H1 (cell line): ENCODE measurements at regions not wholly inside any gene's neighbourhood (a gene's known extent, or its start where the extent isn't known, plus 50 kb on each side); places are given as distances from the start of the nearest gene placed in this dataset.

ENCODE experiments used
- CTCF ChIA-PET: fragments of 300-600 bp; sonication (Branson Sonifier 250); formaldehyde crosslinking; loops from one replicate; lab custom pipeline; 2021; ENCODE audit not compliant: partially characterized antibody; lab: Charles Lee
- POLR2A ChIA-PET: fragments of 300-600 bp; sonication (Branson Sonifier 250); formaldehyde crosslinking; loops from one replicate; lab custom pipeline; 2021; ENCODE audit warnings: inconsistent platforms; ENCODE audit not compliant: partially characterized antibody; lab: Charles Lee
- DNase-seq, 2 experiments: peaks; one replicate each; pipeline versions ENCODE4 v3.0.0 to v3.0.0-alpha.2; 2010 to 2022; ENCODE audit warnings: low spot score in 2 of 2, low read depth in 1 of 2, mixed read lengths in 1 of 2
- FAIRE-seq: peaks from 2 replicates; lab custom pipeline; 2011; peaks lifted over from hg19 to GRCh38; lab: Jason Lieb, UNC
- H2AFZ ChIP-seq: 2 replicates; pipeline ENCODE4 v1.8.1; 2012; ENCODE audit warnings: low read length, inconsistent platforms
- H2AK5ac ChIP-seq: 2 replicates; pipeline ENCODE4 v1.6.1; 2013; ENCODE audit warnings: low read depth, low read length
- H2BK120ac ChIP-seq: replicated peaks from 2 replicates; pipeline ENCODE3; 2013; ENCODE audit warnings: low read depth, low read length, inconsistent platforms
- H2BK12ac ChIP-seq: 2 replicates; pipeline ENCODE4 v1.6.1; 2013; ENCODE audit warnings: low read depth, low read length
- H2BK15ac ChIP-seq: 2 replicates; pipeline ENCODE4 v1.6.1; 2013; ENCODE audit warnings: low read length
- H2BK20ac ChIP-seq: 2 replicates; pipeline ENCODE4 v1.6.1; 2013; ENCODE audit warnings: low read length
- H2BK5ac ChIP-seq: 2 replicates; pipeline ENCODE4 v1.6.1; 2013; ENCODE audit warnings: low read depth, low read length
- H3K14ac ChIP-seq: 2 replicates; pipeline ENCODE4 v1.6.1; 2013; ENCODE audit warnings: inconsistent platforms; ENCODE audit not compliant: insufficient read length
- H3K18ac ChIP-seq: 2 replicates; pipeline ENCODE4 v1.6.1; 2013; ENCODE audit warnings: low read length; ENCODE audit errors: extremely low read depth
- H3K23ac ChIP-seq: 2 replicates; pipeline ENCODE4 v1.6.1; 2013; ENCODE audit warnings: inconsistent platforms; ENCODE audit not compliant: insufficient read length
- H3K23me2 ChIP-seq: 2 replicates; pipeline ENCODE4 v1.6.1; 2013; ENCODE audit warnings: low read depth, low read length
- H3K27ac ChIP-seq: 2 replicates; pipeline ENCODE4 v1.6.1; 2011; ENCODE audit warnings: low read depth, low read length, inconsistent platforms
- H3K27me3 ChIP-seq, 4 experiments: replicated peaks in 1 of 4; 1 replicate in 1 of 4; 2 replicates in 3 of 4; pipeline versions ENCODE4 v1.6.1 to v1.8.1; 2011 to 2013; ENCODE audit warnings: low read length in 3 of 4, mild to moderate bottlenecking in 3 of 4, inconsistent platforms in 2 of 4, mixed read lengths in 2 of 4, moderate library complexity in 1 of 4; ENCODE audit not compliant: control insufficient read depth in 3 of 4, insufficient read depth in 3 of 4; ENCODE audit errors: extremely low read depth in 1 of 4
- H3K36me3 ChIP-seq, 4 experiments: 2 replicates each; pipeline versions ENCODE4 v1.6.1 to v1.8.1; 2011 to 2013; ENCODE audit warnings: mild to moderate bottlenecking in 4 of 4, low read length in 3 of 4, moderate library complexity in 2 of 4, control low read depth in 1 of 4, inconsistent platforms in 1 of 4; ENCODE audit not compliant: insufficient read depth in 4 of 4, control insufficient read depth in 2 of 4
- H3K4ac ChIP-seq: replicated peaks from 2 replicates; pipeline ENCODE3; 2013; ENCODE audit warnings: low read length, low read depth, mixed read lengths, inconsistent platforms; ENCODE audit not compliant: insufficient read length
- H3K4me1 ChIP-seq, 4 experiments: replicated peaks in 1 of 4; 1 replicate in 1 of 4; 2 replicates in 3 of 4; pipeline versions ENCODE4 v1.6.1 to v1.8.1; 2011 to 2013; ENCODE audit warnings: low read length in 3 of 4, inconsistent platforms in 2 of 4, mixed read lengths in 1 of 4; ENCODE audit not compliant: insufficient read depth in 4 of 4, control insufficient read depth in 3 of 4
- H3K4me2 ChIP-seq, 2 experiments: 2 replicates each; pipeline versions ENCODE4 v1.6.1 to v1.8.1; 2011 to 2013; ENCODE audit warnings: low read depth in 2 of 2, low read length in 2 of 2, control low read depth in 1 of 2, inconsistent platforms in 1 of 2, mild to moderate bottlenecking in 1 of 2; ENCODE audit not compliant: insufficient read depth in 1 of 2
- H3K4me3 ChIP-seq, 4 experiments: fragments of 200-600, 300-600 bp in 1 of 4; sonication (generic), shearing (Covaris generic), sonication (Bioruptor Twin) in 1 of 4; 2 replicates each; pipeline versions ENCODE4 v1.5.1 to v1.8.1; 2011 to 2016; ENCODE audit warnings: low read length in 4 of 4, low read depth in 3 of 4, control low read depth in 2 of 4, inconsistent platforms in 2 of 4, mild to moderate bottlenecking in 2 of 4, mixed read lengths in 1 of 4, moderate library complexity in 1 of 4; ENCODE audit not compliant: insufficient read depth in 2 of 4; ENCODE audit errors: extremely low read depth in 1 of 4
- H3K56ac ChIP-seq: replicated peaks from 2 replicates; pipeline ENCODE3; 2013; ENCODE audit warnings: low read depth, mild to moderate bottlenecking, mixed read lengths, low read length, inconsistent platforms; ENCODE audit not compliant: insufficient read length
- H3K79me1 ChIP-seq: 2 replicates; pipeline ENCODE4 v1.6.1; 2013; ENCODE audit warnings: low read depth, low read length, control low read depth
- H3K79me2 ChIP-seq, 2 experiments: 2 replicates each; pipeline versions ENCODE4 v1.6.1 to v1.8.1; 2012 to 2013; ENCODE audit warnings: low read length in 2 of 2, mild to moderate bottlenecking in 2 of 2, inconsistent platforms in 1 of 2; ENCODE audit not compliant: insufficient read depth in 2 of 2, control insufficient read depth in 1 of 2
- H3K9ac ChIP-seq, 4 experiments: replicated peaks in 1 of 4; 1 replicate in 1 of 4; 2 replicates in 3 of 4; pipeline versions ENCODE4 v1.6.1 to v1.8.1; 2011 to 2013; ENCODE audit warnings: low read depth in 3 of 4, low read length in 3 of 4, control low read depth in 2 of 4, mild to moderate bottlenecking in 2 of 4, moderate library complexity in 2 of 4, inconsistent platforms in 1 of 4; ENCODE audit errors: extremely low read depth in 1 of 4
- H3K9me3 ChIP-seq, 2 experiments: 2 replicates each; pipeline versions ENCODE4 v1.6.1 to v1.8.1; 2012 to 2013; ENCODE audit warnings: mild to moderate bottlenecking in 2 of 2, moderate library complexity in 2 of 2, control low read depth in 1 of 2, inconsistent platforms in 1 of 2, low read depth in 1 of 2, low read length in 1 of 2, mixed read lengths in 1 of 2; ENCODE audit not compliant: insufficient read depth in 2 of 2
- H4K20me1 ChIP-seq, 2 experiments: replicated peaks in 1 of 2; 2 replicates each; pipeline versions ENCODE3 to v1.8.1; 2011 to 2013; ENCODE audit warnings: inconsistent platforms in 2 of 2, low read length in 2 of 2, mild to moderate bottlenecking in 1 of 2; ENCODE audit not compliant: insufficient read depth in 2 of 2, control insufficient read depth in 1 of 2
- H4K5ac ChIP-seq: 2 replicates; pipeline ENCODE4 v1.6.1; 2013; ENCODE audit warnings: low read length, low read depth, mixed read lengths, inconsistent platforms; ENCODE audit not compliant: insufficient read length
- H4K8ac ChIP-seq: 2 replicates; pipeline ENCODE4 v1.8.0; 2013; ENCODE audit warnings: mild to moderate bottlenecking, moderate library complexity, low read length, inconsistent platforms; ENCODE audit not compliant: insufficient read depth; ENCODE audit errors: extremely low read depth
- H4K91ac ChIP-seq: replicated peaks from 2 replicates; pipeline ENCODE3; 2013; ENCODE audit warnings: low read length, mixed read lengths, inconsistent platforms; ENCODE audit not compliant: insufficient read length
- BRCA1 ChIP-seq: IDR thresholded peaks from 2 replicates; pipeline ENCODE4 v1.6.1; 2012; ENCODE audit warnings: low read depth, low read length, improper control_type of control experiment
- CBX5 ChIP-seq: fragments of 300-800, 300-1000 bp; sonication (generic); IDR thresholded peaks from 2 replicates; pipeline ENCODE4 v1.7.1; 2016; ENCODE audit warnings: antibody characterized with exemption, low read length, low read depth
- CHD1 ChIP-seq: IDR thresholded peaks from 2 replicates; pipeline ENCODE4 v1.6.1; 2012; ENCODE audit warnings: low read depth, low read length, improper control_type of control experiment
- CREB1 ChIP-seq: IDR thresholded peaks from 2 replicates; pipeline ENCODE4 v1.6.1; 2012; ENCODE audit warnings: inconsistent platforms
- EP300 ChIP-seq, 2 experiments: IDR thresholded peaks; 1 replicate in 1 of 2; 2 replicates in 1 of 2; pipeline ENCODE4 v1.6.1; 2011 to 2012; ENCODE audit warnings: low read depth in 2 of 2, low read length in 2 of 2, mild to moderate bottlenecking in 2 of 2, borderline replicate concordance in 1 of 2, inconsistent platforms in 1 of 2, moderate library complexity in 1 of 2
- JUN ChIP-seq: IDR thresholded peaks from 2 replicates; pipeline ENCODE4 v1.6.1; 2011; ENCODE audit warnings: low read depth, mild to moderate bottlenecking, improper control_type of control experiment, low read length
- NRF1 ChIP-seq: IDR thresholded peaks from 2 replicates; pipeline ENCODE4 v1.6.1; 2011; ENCODE audit warnings: mild to moderate bottlenecking, low read depth, low read length, improper control_type of control experiment
- RBBP5 ChIP-seq: IDR thresholded peaks from 2 replicates; pipeline ENCODE4 v1.7.1; 2012; ENCODE audit warnings: low read depth, mild to moderate bottlenecking, inconsistent platforms, low read length, moderate library complexity, borderline replicate concordance
- RNF2 ChIP-seq: fragments of 200-900, 300-1000 bp; sonication (generic); IDR thresholded peaks from 2 replicates; pipeline ENCODE4 v1.7.1; 2016; ENCODE audit warnings: borderline replicate concordance, low read depth, mild to moderate bottlenecking, antibody characterized with exemption, low read length; ENCODE audit not compliant: poor library complexity, severe bottlenecking; ENCODE audit errors: missing control alignments
- TAF1 ChIP-seq: IDR thresholded peaks from 2 replicates; pipeline ENCODE4 v1.6.1; 2011; ENCODE audit warnings: mild to moderate bottlenecking, low read depth, low read length
- TCF12 ChIP-seq: IDR thresholded peaks from 2 replicates; pipeline ENCODE4 v1.6.1; 2011; ENCODE audit warnings: low read depth, mild to moderate bottlenecking, low read length
- TEAD4 ChIP-seq: IDR thresholded peaks from 2 replicates; pipeline ENCODE4 v1.6.1; 2012; ENCODE audit warnings: low read depth, low read length, inconsistent platforms, mixed read lengths
- WGBS, 2 experiments: shearing (Covaris generic) in 1 of 2; methylation state at CpG; one replicate each; pipeline versions ENCODE4 v1.1.6 to v1.1.7; 2013 to 2015; ENCODE audit warnings: low lambda C conversion rate in 2 of 2, mixed read lengths in 2 of 2, inconsistent platforms in 1 of 2, low coverage in 1 of 2, missing lambda C conversion rate in 1 of 2; ENCODE audit not compliant: insufficient replicate concordance in 2 of 2, insufficient coverage in 1 of 2, insufficient read length in 1 of 2; ENCODE audit errors: extremely low coverage in 1 of 2, missing lambda C conversion rate in 1 of 2; 5-methylcytosine and 5-hydroxymethylcytosine counted together
- TF ChIP-seq, protein P1 (sequence below): IDR thresholded peaks from 2 replicates; pipeline ENCODE4 v1.6.1; 2012; ENCODE audit warnings: inconsistent platforms

DNA sequence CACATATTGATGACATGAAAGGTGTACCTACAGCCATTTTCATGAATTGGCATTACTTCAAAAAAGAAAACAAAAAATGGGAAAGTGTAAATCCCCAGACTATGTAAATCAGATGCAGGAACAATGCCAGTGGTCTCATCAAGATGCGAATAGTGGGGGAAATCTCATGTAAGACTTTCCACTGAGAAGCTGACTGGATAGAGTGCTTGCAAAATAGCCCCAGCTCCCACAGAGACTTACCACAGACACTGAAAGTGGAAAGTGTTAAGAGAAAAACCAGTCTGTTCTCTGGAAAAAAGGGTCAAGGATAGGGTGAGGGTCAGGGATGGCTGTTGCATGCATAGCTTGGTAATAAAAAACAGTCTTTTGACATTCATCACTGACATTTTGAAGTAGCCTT lies 73.2 kb upstream of the ARMCX2 start:
- Histone ChIP-seq H3K79me2 (no peaks in the 10 kb centered on the region), H4K20me1 (no peaks in the 10 kb centered on the region)
- CTCF ChIA-PET = no interaction called here
- TF ChIP-seq JUN = no peak
- TF ChIP-seq BRCA1 = no peak
- TF ChIP-seq CHD1 = no peak
- no peak for TF ChIP-seq CREB1
- no peak for TF ChIP-seq CBX5
- no peak for TF ChIP-seq NRF1
- no peak for TF ChIP-seq RBBP5
- TF ChIP-seq TCF12 = no peak
- no peak for TF ChIP-seq EP300 (IDR thresholded peaks at IDR 0.05; ENCODE audit: borderline replicate concordance in 1 of 2, low read depth in 2 of 2, low read length in 2 of 2)
- TF ChIP-seq TEAD4 = no peak
- TF ChIP-seq RNF2 = no peak
- no peak for TF ChIP-seq TAF1
- TF ChIP-seq, protein P1, sequence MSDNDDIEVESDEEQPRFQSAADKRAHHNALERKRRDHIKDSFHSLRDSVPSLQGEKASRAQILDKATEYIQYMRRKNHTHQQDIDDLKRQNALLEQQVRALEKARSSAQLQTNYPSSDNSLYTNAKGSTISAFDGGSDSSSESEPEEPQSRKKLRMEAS = no peak

More for the DNA sequence above, 73.2 kb upstream of the ARMCX2 start:
- Histone ChIP-seq H2AK5ac (no peak overlapping the region), H3K56ac (no peak overlapping the region), H3K4ac (no peak overlapping the region), H3K4me3 (no peak overlapping the region), H3K36me3 (no peaks in the 10 kb centered on the region), H4K91ac (no peak overlapping the region), H3K14ac (no peak overlapping the region), H2BK12ac (no peak overlapping the region), H3K79me1 (no peaks in the 10 kb centered on the region), H3K27ac (no peak overlapping the region), H2BK120ac (no peak overlapping the region), H2AFZ (no peak overlapping the region), H3K9me3 (peaks cover 0 to 1% of the 10 kb centered on the region in 2 experiments; a peak in 1 of 4 replicates), H2BK5ac (no peak overlapping the region), H3K9ac (no peak overlapping the region), H3K18ac (no peak overlapping the region), H3K27me3 (no peaks in the 10 kb centered on the region), H2BK20ac (no peak overlapping the region), H3K4me1 (peaks cover 0 to 3% (median 0%) of the 10 kb centered on the region in 4 experiments; a peak in 1 of 7 replicates), H3K23me2 (no peaks in the 10 kb centered on the region), H4K5ac (no peak overlapping the region), H2BK15ac (no peak overlapping the region), H3K4me2 (no peak overlapping the region), H4K8ac (no peak overlapping the region), H3K23ac (no peak overlapping the region)
- POLR2A ChIA-PET = no interaction called here
- 100% methylated on average over 1 of the region's 1 CpG; no CpG with 5 or more reads in 1 of the 2 experiments for WGBS, 2 experiments
- FAIRE-seq (no peak), DNase-seq (no peak)
